HEK293 (cell line): ENCODE measurements at regions not wholly inside any gene's neighbourhood (a gene's known extent, or its start where the extent isn't known, plus 50 kb on each side); places are given as distances from the start of the nearest gene placed in this dataset.
A peak's percentile ranks its signal among the peaks of the same experiment; 100 is the strongest.

Experiments
- BCL11A ChIP-seq: fragments of 450-650 bp; formaldehyde crosslinking; IDR thresholded peaks from 2 replicates; pipeline ENCODE4 v1.5.1; 2016; ENCODE audit warnings: low read depth, missing biosample characterization, missing genetic modification characterization
- FEZF1 ChIP-seq: fragments of 450-650 bp; formaldehyde crosslinking; IDR thresholded peaks from 2 replicates; pipeline ENCODE4 v1.5.1; 2016; ENCODE audit warnings: missing biosample characterization, missing genetic modification characterization
- GFI1B ChIP-seq: fragments of 450-650 bp; formaldehyde crosslinking; IDR thresholded peaks from 2 replicates; pipeline ENCODE4 v1.5.1; 2016; ENCODE audit warnings: missing biosample characterization, missing genetic modification characterization
- GLIS1 ChIP-seq: fragments of 450-650 bp; formaldehyde crosslinking; IDR thresholded peaks from 2 replicates; pipeline ENCODE4 v1.5.1; 2016; ENCODE audit warnings: missing biosample characterization, missing genetic modification characterization
- HOXA7 ChIP-seq: sonication (generic); formaldehyde crosslinking; IDR thresholded peaks from 2 replicates; pipeline ENCODE4 v1.8.1; 2022; ENCODE audit warnings: missing genetic modification reagents, borderline replicate concordance
- KLF7 ChIP-seq: fragments of 450-650 bp; formaldehyde crosslinking; IDR thresholded peaks from 2 replicates; pipeline ENCODE4 v1.5.1; 2016; ENCODE audit warnings: missing biosample characterization, missing genetic modification characterization, borderline replicate concordance
- OSR2 ChIP-seq: fragments of 450-650 bp; formaldehyde crosslinking; IDR thresholded peaks from 2 replicates; pipeline ENCODE4 v1.5.1; 2016; ENCODE audit warnings: missing biosample characterization, missing genetic modification characterization
- TCF7L2 ChIP-seq: IDR thresholded peaks from 2 replicates; pipeline ENCODE4 v1.6.1; 2011; ENCODE audit warnings: low read depth, mild to moderate bottlenecking, inconsistent platforms, low read length, moderate library complexity, borderline replicate concordance
- TRIM28 ChIP-seq: IDR thresholded peaks from 2 replicates; pipeline ENCODE4 v1.6.1; 2011; ENCODE audit warnings: low read length, control low read depth, borderline replicate concordance
- ZBTB20 ChIP-seq: fragments of 450-650 bp; formaldehyde crosslinking; IDR thresholded peaks from 2 replicates; pipeline ENCODE4 v1.5.1; 2016; ENCODE audit warnings: missing biosample characterization, missing genetic modification characterization
- ZEB2 ChIP-seq: fragments of 450-650 bp; formaldehyde crosslinking; IDR thresholded peaks from 2 replicates; pipeline ENCODE4 v1.5.1; 2016; ENCODE audit warnings: missing biosample characterization, missing genetic modification characterization
- ZNF112 ChIP-seq: fragments of 450-650 bp; formaldehyde crosslinking; IDR thresholded peaks from 2 replicates; pipeline ENCODE4 v1.5.0; 2017; ENCODE audit warnings: missing biosample characterization, missing genetic modification characterization
- ZNF157 ChIP-seq: fragments of 450-650 bp; formaldehyde crosslinking; IDR thresholded peaks from 2 replicates; pipeline ENCODE4 v1.5.1; 2016; ENCODE audit warnings: missing biosample characterization, missing genetic modification characterization
- ZNF174 ChIP-seq: fragments of 450-650 bp; formaldehyde crosslinking; IDR thresholded peaks from 2 replicates; pipeline ENCODE4 v1.5.0; 2017; ENCODE audit warnings: missing biosample characterization, mild to moderate bottlenecking, missing genetic modification characterization
- ZNF184 ChIP-seq: fragments of 450-650 bp; IDR thresholded peaks from 2 replicates; pipeline ENCODE4 v1.5.1; 2018; ENCODE audit warnings: missing biosample characterization, mild to moderate bottlenecking, missing genetic modification characterization
- ZNF19 ChIP-seq: fragments of 450-650 bp; formaldehyde crosslinking; IDR thresholded peaks from 2 replicates; pipeline ENCODE4; 2016; ENCODE audit warnings: missing biosample characterization, missing genetic modification characterization, low read depth
- ZNF248 ChIP-seq: fragments of 450-650 bp; formaldehyde crosslinking; IDR thresholded peaks from 2 replicates; pipeline ENCODE4 v1.5.1; 2017; ENCODE audit warnings: missing biosample characterization, missing genetic modification characterization
- ZNF324 ChIP-seq: fragments of 450-650 bp; formaldehyde crosslinking; IDR thresholded peaks from 2 replicates; pipeline ENCODE4 v1.5.1; 2016; ENCODE audit warnings: missing biosample characterization, missing genetic modification characterization
- ZNF521 ChIP-seq: fragments of 450-650 bp; formaldehyde crosslinking; IDR thresholded peaks from 2 replicates; pipeline ENCODE4 v1.5.1; 2017; ENCODE audit warnings: missing biosample characterization, mild to moderate bottlenecking, missing genetic modification characterization
- ZNF561 ChIP-seq: fragments of 450-650 bp; IDR thresholded peaks from 2 replicates; pipeline ENCODE4 v1.5.1; 2018; ENCODE audit warnings: missing biosample characterization, missing genetic modification characterization, borderline replicate concordance
- ZNF596 ChIP-seq: fragments of 450-650 bp; IDR thresholded peaks from 2 replicates; pipeline ENCODE4 v1.5.0; 2018; ENCODE audit warnings: missing biosample characterization, mild to moderate bottlenecking, missing genetic modification characterization, moderate library complexity
- ZSCAN23 ChIP-seq: fragments of 450-650 bp; formaldehyde crosslinking; IDR thresholded peaks from 2 replicates; pipeline ENCODE4 v1.5.1; 2016; ENCODE audit warnings: missing biosample characterization, missing genetic modification characterization
- ZXDB ChIP-seq: fragments of 450-650 bp; formaldehyde crosslinking; IDR thresholded peaks from 2 replicates; pipeline ENCODE4 v1.5.1; 2016; ENCODE audit warnings: missing biosample characterization, missing genetic modification characterization
- TF ChIP-seq, protein P1 (sequence below): fragments of 450-650 bp; formaldehyde crosslinking; IDR thresholded peaks from 2 replicates; pipeline ENCODE4 v1.5.1; 2016; ENCODE audit warnings: missing biosample characterization, missing genetic modification characterization
- TF ChIP-seq, protein P2 (sequence below): fragments of 450-650 bp; formaldehyde crosslinking; IDR thresholded peaks from 2 replicates; pipeline ENCODE4 v1.5.1; 2016; ENCODE audit warnings: missing biosample characterization, missing genetic modification characterization
- TF ChIP-seq, protein P3 (sequence below): fragments of 450-650 bp; formaldehyde crosslinking; IDR thresholded peaks from 2 replicates; pipeline ENCODE4 v1.5.1; 2016; ENCODE audit warnings: missing biosample characterization, missing genetic modification characterization, low read depth
- TF ChIP-seq, protein P4 (sequence below): fragments of 450-650 bp; formaldehyde crosslinking; IDR thresholded peaks from 2 replicates; pipeline ENCODE4 v1.5.1; 2016; ENCODE audit warnings: missing biosample characterization, missing genetic modification characterization
- TF ChIP-seq, protein P5 (sequence below): fragments of 450-650 bp; formaldehyde crosslinking; IDR thresholded peaks from 2 replicates; pipeline ENCODE4 v1.5.1; 2016; ENCODE audit warnings: missing biosample characterization, missing genetic modification characterization
- TF ChIP-seq, protein P6 (sequence below): fragments of 450-650 bp; formaldehyde crosslinking; IDR thresholded peaks from 2 replicates; pipeline ENCODE4 v1.5.1; 2017; ENCODE audit warnings: missing biosample characterization, missing genetic modification characterization

DNA sequence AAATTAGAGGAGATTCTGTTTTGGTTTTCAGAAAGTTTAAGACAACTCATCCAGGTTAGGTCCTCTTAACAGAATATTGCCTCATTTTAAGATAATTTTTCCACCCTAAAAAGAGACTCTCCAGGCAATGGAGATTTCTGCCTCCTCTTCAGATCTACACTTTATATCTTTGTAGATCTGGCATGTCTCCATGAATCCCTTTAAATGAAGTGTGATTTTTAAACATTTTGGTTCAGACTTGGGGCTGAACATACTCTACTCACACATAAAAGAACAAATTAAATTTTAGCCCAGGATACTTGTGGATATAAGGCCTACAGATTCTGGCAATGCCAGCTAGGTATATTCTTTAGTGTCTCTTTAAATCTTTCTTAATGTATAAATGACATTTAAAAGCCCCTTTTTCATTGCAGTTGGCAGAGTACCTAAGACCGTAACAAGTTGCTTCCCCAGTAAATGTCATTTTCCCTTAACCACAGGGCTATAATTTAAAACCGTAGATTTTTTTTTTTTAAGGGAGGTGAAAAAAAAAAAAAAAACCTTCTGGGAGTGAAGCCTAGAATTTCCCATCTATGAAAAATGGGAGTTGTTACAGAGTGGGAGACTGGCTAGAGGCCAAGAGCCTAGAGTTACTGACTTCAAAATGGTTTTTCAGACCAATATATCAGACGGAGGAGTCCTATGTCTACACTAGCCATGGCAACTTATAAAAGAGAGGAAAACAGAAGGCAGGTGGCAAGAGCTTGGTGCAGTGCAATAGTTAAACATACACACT is 207.8 kb upstream of the TARS1 start (continued):
- TF ChIP-seq ZNF174 = no peak
- no peak for TF ChIP-seq BCL11A (tag by site-specific recombination)
- no peak for TF ChIP-seq ZNF596 (tag by site-specific recombination)
- peak; percentile 31 for TF ChIP-seq GLIS1 (tag by site-specific recombination)
- TF ChIP-seq ZNF561 (tag by site-specific recombination) = peak; percentile 92
- TF ChIP-seq ZNF157 (tag by site-specific recombination) = no peak
- no peak for TF ChIP-seq ZBTB20
- TF ChIP-seq TRIM28 = no peak
- TF ChIP-seq ZNF184 (tag by site-specific recombination) = no peak
- TF ChIP-seq ZNF248 (tag by site-specific recombination) = no peak
- TF ChIP-seq, protein P1, sequence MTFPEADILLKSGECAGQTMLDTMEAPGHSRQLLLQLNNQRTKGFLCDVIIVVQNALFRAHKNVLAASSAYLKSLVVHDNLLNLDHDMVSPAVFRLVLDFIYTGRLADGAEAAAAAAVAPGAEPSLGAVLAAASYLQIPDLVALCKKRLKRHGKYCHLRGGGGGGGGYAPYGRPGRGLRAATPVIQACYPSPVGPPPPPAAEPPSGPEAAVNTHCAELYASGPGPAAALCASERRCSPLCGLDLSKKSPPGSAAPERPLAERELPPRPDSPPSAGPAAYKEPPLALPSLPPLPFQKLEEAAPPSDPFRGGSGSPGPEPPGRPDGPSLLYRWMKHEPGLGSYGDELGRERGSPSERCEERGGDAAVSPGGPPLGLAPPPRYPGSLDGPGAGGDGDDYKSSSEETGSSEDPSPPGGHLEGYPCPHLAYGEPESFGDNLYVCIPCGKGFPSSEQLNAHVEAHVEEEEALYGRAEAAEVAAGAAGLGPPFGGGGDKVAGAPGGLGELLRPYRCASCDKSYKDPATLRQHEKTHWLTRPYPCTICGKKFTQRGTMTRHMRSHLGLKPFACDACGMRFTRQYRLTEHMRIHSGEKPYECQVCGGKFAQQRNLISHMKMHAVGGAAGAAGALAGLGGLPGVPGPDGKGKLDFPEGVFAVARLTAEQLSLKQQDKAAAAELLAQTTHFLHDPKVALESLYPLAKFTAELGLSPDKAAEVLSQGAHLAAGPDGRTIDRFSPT = no peak
- no peak for TF ChIP-seq ZEB2 (tag by site-specific recombination)
- no peak for TF ChIP-seq ZSCAN23 (tag by site-specific recombination)
- no peak for TF ChIP-seq KLF7
- TF ChIP-seq, protein P2, sequence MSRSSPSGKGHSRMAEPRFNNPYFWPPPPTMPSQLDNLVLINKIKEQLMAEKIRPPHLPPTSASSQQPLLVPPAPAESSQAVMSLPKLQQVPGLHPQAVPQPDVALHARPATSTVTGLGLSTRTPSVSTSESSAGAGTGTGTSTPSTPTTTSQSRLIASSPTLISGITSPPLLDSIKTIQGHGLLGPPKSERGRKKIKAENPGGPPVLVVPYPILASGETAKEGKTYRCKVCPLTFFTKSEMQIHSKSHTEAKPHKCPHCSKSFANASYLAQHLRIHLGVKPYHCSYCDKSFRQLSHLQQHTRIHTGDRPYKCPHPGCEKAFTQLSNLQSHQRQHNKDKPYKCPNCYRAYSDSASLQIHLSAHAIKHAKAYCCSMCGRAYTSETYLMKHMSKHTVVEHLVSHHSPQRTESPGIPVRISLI (tag by site-specific recombination) = peak; percentile 72
- TF ChIP-seq OSR2 (tag by site-specific recombination) = peak; percentile 84
- peak; percentile 94 for TF ChIP-seq FEZF1
- TF ChIP-seq, protein P3, sequence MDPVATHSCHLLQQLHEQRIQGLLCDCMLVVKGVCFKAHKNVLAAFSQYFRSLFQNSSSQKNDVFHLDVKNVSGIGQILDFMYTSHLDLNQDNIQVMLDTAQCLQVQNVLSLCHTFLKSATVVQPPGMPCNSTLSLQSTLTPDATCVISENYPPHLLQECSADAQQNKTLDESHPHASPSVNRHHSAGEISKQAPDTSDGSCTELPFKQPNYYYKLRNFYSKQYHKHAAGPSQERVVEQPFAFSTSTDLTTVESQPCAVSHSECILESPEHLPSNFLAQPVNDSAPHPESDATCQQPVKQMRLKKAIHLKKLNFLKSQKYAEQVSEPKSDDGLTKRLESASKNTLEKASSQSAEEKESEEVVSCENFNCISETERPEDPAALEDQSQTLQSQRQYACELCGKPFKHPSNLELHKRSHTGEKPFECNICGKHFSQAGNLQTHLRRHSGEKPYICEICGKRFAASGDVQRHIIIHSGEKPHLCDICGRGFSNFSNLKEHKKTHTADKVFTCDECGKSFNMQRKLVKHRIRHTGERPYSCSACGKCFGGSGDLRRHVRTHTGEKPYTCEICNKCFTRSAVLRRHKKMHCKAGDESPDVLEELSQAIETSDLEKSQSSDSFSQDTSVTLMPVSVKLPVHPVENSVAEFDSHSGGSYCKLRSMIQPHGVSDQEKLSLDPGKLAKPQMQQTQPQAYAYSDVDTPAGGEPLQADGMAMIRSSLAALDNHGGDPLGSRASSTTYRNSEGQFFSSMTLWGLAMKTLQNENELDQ (tag by site-specific recombination) = no peak
- TF ChIP-seq, protein P4, sequence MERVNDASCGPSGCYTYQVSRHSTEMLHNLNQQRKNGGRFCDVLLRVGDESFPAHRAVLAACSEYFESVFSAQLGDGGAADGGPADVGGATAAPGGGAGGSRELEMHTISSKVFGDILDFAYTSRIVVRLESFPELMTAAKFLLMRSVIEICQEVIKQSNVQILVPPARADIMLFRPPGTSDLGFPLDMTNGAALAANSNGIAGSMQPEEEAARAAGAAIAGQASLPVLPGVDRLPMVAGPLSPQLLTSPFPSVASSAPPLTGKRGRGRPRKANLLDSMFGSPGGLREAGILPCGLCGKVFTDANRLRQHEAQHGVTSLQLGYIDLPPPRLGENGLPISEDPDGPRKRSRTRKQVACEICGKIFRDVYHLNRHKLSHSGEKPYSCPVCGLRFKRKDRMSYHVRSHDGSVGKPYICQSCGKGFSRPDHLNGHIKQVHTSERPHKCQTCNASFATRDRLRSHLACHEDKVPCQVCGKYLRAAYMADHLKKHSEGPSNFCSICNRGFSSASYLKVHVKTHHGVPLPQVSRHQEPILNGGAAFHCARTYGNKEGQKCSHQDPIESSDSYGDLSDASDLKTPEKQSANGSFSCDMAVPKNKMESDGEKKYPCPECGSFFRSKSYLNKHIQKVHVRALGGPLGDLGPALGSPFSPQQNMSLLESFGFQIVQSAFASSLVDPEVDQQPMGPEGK (tag by site-specific recombination) = no peak
- TF ChIP-seq TCF7L2 = no peak
- peak; percentile 82 for TF ChIP-seq ZXDB (tag by site-specific recombination)
- TF ChIP-seq ZNF112 = no peak
- TF ChIP-seq, protein P5, sequence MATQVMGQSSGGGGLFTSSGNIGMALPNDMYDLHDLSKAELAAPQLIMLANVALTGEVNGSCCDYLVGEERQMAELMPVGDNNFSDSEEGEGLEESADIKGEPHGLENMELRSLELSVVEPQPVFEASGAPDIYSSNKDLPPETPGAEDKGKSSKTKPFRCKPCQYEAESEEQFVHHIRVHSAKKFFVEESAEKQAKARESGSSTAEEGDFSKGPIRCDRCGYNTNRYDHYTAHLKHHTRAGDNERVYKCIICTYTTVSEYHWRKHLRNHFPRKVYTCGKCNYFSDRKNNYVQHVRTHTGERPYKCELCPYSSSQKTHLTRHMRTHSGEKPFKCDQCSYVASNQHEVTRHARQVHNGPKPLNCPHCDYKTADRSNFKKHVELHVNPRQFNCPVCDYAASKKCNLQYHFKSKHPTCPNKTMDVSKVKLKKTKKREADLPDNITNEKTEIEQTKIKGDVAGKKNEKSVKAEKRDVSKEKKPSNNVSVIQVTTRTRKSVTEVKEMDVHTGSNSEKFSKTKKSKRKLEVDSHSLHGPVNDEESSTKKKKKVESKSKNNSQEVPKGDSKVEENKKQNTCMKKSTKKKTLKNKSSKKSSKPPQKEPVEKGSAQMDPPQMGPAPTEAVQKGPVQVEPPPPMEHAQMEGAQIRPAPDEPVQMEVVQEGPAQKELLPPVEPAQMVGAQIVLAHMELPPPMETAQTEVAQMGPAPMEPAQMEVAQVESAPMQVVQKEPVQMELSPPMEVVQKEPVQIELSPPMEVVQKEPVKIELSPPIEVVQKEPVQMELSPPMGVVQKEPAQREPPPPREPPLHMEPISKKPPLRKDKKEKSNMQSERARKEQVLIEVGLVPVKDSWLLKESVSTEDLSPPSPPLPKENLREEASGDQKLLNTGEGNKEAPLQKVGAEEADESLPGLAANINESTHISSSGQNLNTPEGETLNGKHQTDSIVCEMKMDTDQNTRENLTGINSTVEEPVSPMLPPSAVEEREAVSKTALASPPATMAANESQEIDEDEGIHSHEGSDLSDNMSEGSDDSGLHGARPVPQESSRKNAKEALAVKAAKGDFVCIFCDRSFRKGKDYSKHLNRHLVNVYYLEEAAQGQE = no peak
- no peak for TF ChIP-seq HOXA7 (CRISPR knock-in tag)
- no peak for TF ChIP-seq GFI1B (tag by site-specific recombination)
- TF ChIP-seq, protein P6, sequence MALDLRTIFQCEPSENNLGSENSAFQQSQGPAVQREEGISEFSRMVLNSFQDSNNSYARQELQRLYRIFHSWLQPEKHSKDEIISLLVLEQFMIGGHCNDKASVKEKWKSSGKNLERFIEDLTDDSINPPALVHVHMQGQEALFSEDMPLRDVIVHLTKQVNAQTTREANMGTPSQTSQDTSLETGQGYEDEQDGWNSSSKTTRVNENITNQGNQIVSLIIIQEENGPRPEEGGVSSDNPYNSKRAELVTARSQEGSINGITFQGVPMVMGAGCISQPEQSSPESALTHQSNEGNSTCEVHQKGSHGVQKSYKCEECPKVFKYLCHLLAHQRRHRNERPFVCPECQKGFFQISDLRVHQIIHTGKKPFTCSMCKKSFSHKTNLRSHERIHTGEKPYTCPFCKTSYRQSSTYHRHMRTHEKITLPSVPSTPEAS (tag by site-specific recombination) = no peak
- no peak for TF ChIP-seq ZNF521 (tag by site-specific recombination)
- no peak for TF ChIP-seq ZNF324 (tag by site-specific recombination)
- no peak for TF ChIP-seq ZNF19 (tag by site-specific recombination)
